B cell (primary cell): ENCODE measurements at regions not wholly inside any gene's neighbourhood (a gene's known extent, or its start where the extent isn't known, plus 50 kb on each side); places are given as distances from the start of the nearest gene placed in this dataset.

Experiments used
- CTCF ChIP-seq: fragments of 200-600 bp; IDR thresholded peaks from one replicate; pipeline ENCODE4 v1.8.0; 2022; ENCODE audit warnings: antibody characterized with exemption, mild to moderate bottlenecking
- EZH2 ChIP-seq: IDR thresholded peaks from 2 replicates; pipeline ENCODE4 v1.6.1; 2012; ENCODE audit warnings: borderline replicate concordance, low read depth, mild to moderate bottlenecking, moderate library complexity, low read length; ENCODE audit not compliant: insufficient read depth, poor library complexity, severe bottlenecking

DNA sequence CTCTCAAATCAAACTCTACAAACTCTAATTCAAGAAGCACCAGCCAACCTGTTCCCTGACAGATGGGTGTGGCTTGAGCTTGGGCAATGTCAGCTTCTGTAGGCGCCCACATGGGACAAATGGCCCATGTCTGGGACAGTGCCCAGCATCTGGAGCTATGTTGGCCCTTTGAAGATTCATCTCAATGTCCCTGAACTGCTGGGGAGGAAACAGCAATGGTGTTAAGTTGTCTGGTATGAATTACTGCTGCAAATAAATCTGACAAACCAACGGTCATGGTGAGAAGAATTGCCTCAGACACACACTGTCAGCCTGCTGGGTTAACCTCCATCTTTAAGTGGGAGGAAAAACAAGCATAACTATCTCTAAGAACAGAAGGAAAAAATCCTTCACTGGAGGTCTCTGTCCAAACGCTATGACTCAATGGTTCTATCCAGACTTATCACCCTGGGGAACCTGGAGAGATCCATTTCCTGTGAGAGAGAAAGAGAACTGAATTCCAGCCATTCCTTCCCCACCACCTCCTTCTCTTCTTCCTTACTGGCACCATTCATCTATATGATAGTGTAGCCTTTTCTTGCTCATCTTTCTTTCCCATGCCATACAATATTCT, 274.9 kb downstream of the CDH26 start:
- TF ChIP-seq EZH2 (no peak), CTCF (no peak)
